ENCODE measurements at regions not wholly inside any gene's neighbourhood (a gene's known extent, or its start where the extent isn't known, plus 50 kb on each side); places are given as distances from the start of the nearest gene placed in this dataset.

DNA sequence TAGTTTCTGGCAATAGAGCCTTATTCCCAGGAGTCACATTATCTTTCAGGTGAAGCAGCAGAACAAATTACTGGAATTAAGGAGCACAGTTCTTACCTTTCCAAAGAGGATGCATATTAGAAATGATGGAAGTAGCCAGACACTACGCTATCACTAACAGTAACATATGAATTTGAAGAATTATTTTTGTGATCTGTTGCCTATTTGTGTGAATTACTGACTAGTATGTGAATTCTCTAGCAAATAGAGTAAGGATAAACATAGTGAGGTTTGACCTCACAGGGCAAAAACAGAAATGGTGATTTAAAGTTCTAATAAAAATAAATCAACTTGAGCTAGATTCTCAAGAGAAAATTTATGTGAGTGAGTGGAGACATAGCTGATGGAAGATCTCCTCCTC lies 1299.3 kb downstream of the XPNPEP1 start:
- Histone ChIP-seq H3K27me3 (ENCODE audit: insufficient read depth, low read length, poor library complexity, severe bottlenecking) (no peaks in the 10 kb centered on the region), H2AFZ (ENCODE audit: low read length) (no peak overlapping the region), H3K9ac (ENCODE audit: low read depth, low read length, poor library complexity, severe bottlenecking) (no peak overlapping the region), H3K4me2 (ENCODE audit: low read depth, low read length, poor library complexity, severe bottlenecking) (no peak overlapping the region), H4K20me1 (ENCODE audit: insufficient read depth, low read length, poor library complexity, severe bottlenecking) (no peaks in the 10 kb centered on the region), H3K79me2 (ENCODE audit: insufficient read depth, low read length) (no peaks in the 10 kb centered on the region), H3K9me2 (replicated peaks; ENCODE audit: low read depth, low read length) (no peaks in the 10 kb centered on the region), H3K4me3 (ENCODE audit: low read length, poor library complexity, severe bottlenecking) (no peak overlapping the region), H3K4me1 (ENCODE audit: insufficient read depth, low read length, poor library complexity, severe bottlenecking) (no peaks in the 10 kb centered on the region), H3K36me3 (ENCODE audit: insufficient read depth, low read length) (no peaks in the 10 kb centered on the region), H3K9me3 (ENCODE audit: insufficient read depth, low read depth, low read length) (no peaks in the 10 kb centered on the region), H3F3A (ENCODE audit: low read depth) (no peaks in the 10 kb centered on the region)
- TF ChIP-seq EZH2phosphoT487 (IDR thresholded peaks at IDR 0.05; ENCODE audit: borderline replicate concordance), result no peak
- TF ChIP-seq, protein P1, sequence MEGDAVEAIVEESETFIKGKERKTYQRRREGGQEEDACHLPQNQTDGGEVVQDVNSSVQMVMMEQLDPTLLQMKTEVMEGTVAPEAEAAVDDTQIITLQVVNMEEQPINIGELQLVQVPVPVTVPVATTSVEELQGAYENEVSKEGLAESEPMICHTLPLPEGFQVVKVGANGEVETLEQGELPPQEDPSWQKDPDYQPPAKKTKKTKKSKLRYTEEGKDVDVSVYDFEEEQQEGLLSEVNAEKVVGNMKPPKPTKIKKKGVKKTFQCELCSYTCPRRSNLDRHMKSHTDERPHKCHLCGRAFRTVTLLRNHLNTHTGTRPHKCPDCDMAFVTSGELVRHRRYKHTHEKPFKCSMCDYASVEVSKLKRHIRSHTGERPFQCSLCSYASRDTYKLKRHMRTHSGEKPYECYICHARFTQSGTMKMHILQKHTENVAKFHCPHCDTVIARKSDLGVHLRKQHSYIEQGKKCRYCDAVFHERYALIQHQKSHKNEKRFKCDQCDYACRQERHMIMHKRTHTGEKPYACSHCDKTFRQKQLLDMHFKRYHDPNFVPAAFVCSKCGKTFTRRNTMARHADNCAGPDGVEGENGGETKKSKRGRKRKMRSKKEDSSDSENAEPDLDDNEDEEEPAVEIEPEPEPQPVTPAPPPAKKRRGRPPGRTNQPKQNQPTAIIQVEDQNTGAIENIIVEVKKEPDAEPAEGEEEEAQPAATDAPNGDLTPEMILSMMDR (conservative IDR thresholded peaks at IDR 0.05; ENCODE audit: low read length), result no peak

DNA sequence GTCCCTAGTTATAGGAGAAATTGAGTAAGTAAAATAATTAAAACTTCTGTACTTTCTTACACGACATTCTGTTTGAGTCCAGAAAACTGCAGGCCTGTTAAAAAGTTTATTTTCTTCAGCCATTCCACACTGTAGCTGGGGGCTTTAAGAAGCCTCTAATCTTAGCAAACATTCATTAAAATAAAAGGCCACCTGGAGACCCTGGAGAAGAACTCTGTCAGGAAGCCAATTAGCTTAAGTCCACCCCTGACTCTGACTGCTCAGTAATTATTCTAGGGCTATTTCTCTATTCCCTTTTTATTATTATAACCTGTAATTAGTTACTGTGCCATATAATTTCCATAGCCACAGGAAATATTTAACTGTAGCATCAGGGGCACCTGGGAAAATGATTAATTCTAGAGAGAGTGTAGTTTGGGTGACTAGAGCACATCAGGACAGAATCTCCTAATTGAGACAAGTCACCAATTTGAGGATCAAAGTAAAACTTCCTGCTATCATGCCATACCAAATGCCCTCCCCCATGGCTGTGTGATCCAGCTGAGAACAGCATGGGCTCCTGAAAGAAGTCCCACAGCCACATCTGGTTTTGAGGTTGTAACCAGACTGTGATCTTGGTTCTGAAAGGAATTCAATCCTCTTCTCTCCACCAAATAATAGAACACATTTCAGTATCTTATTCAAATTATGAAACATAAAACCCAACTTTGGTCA lies 1302.3 kb downstream of the XPNPEP1 start:
- Histone ChIP-seq H3F3A (ENCODE audit: low read depth) (no peaks in the 10 kb centered on the region), H3K36me3 (ENCODE audit: insufficient read depth, low read length) (no peaks in the 10 kb centered on the region), H3K9me2 (replicated peaks; ENCODE audit: low read depth, low read length) (no peaks in the 10 kb centered on the region), H3K4me1 (ENCODE audit: insufficient read depth, low read length, poor library complexity, severe bottlenecking) (no peaks in the 10 kb centered on the region), H3K79me2 (ENCODE audit: insufficient read depth, low read length) (no peaks in the 10 kb centered on the region), H3K9me3 (ENCODE audit: insufficient read depth, low read depth, low read length) (no peaks in the 10 kb centered on the region), H4K20me1 (ENCODE audit: insufficient read depth, low read length, poor library complexity, severe bottlenecking) (no peaks in the 10 kb centered on the region), H3K4me3 (ENCODE audit: low read length, poor library complexity, severe bottlenecking) (no peak overlapping the region), H2AFZ (ENCODE audit: low read length) (no peak overlapping the region), H3K27me3 (ENCODE audit: insufficient read depth, low read length, poor library complexity, severe bottlenecking) (no peaks in the 10 kb centered on the region), H3K9ac (ENCODE audit: low read depth, low read length, poor library complexity, severe bottlenecking) (no peak overlapping the region), H3K4me2 (ENCODE audit: low read depth, low read length, poor library complexity, severe bottlenecking) (no peak overlapping the region)
- no peak for TF ChIP-seq EZH2phosphoT487 (IDR thresholded peaks at IDR 0.05; ENCODE audit: borderline replicate concordance)
- TF ChIP-seq, protein P1 (conservative IDR thresholded peaks at IDR 0.05; ENCODE audit: low read length), result no peak

DNA sequence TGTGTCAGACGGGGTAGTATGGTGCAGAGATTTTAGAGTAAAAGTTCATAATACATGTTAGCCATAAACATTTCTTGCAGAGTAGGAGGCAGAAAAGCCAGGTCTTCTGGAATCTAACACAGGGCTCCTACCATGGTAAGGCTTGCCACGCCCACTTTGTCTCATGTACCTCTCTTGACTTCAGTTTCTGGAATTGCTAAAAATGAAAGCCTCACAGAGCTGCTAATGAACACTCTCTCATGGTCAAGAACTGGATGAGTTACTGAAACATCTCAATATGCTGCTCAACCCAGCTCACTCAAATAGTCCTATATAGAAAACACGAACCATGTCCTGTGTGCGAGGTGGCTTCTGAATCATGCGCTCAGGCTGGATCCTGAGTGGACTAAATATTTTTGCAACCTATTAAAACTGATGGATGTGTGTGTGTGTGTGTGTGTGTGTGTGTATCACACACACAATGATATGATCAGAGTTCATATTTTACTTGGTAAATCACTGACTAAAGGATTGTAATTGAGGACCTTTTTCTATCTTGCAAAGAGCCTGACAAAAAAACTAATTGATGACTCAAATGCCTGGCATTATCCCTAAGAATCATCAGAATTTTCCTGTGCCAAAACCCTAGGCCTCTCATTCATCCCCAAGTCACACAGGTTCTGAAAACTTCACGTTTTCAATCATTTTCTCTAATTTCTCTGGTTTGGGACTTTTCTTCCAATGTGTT lies 1306.6 kb downstream of the XPNPEP1 start:
- Histone ChIP-seq H3K9me3 (ENCODE audit: insufficient read depth, low read depth, low read length) (no peaks in the 10 kb centered on the region), H3K27me3 (ENCODE audit: insufficient read depth, low read length, poor library complexity, severe bottlenecking) (no peaks in the 10 kb centered on the region), H3F3A (ENCODE audit: low read depth) (no peaks in the 10 kb centered on the region), H3K9me2 (replicated peaks; ENCODE audit: low read depth, low read length) (no peaks in the 10 kb centered on the region), H3K79me2 (ENCODE audit: insufficient read depth, low read length) (no peaks in the 10 kb centered on the region), H3K9ac (ENCODE audit: low read depth, low read length, poor library complexity, severe bottlenecking) (no peak overlapping the region), H3K4me1 (ENCODE audit: insufficient read depth, low read length, poor library complexity, severe bottlenecking) (no peaks in the 10 kb centered on the region), H4K20me1 (ENCODE audit: insufficient read depth, low read length, poor library complexity, severe bottlenecking) (no peaks in the 10 kb centered on the region), H3K36me3 (ENCODE audit: insufficient read depth, low read length) (no peaks in the 10 kb centered on the region), H2AFZ (ENCODE audit: low read length) (no peak overlapping the region), H3K4me3 (ENCODE audit: low read length, poor library complexity, severe bottlenecking) (no peak overlapping the region), H3K4me2 (ENCODE audit: low read depth, low read length, poor library complexity, severe bottlenecking) (no peak overlapping the region)
- TF ChIP-seq, protein P1 (conservative IDR thresholded peaks at IDR 0.05; ENCODE audit: low read length), result no peak

Measured in Loucy (cell line).